ENCODE measurements at regions not wholly inside any gene's neighbourhood (a gene's known extent, or its start where the extent isn't known, plus 50 kb on each side); places are given as distances from the start of the nearest gene placed in this dataset.

GRCh38 chr11:15609445-15609844, 494.7 kb downstream of the INSC start:
- Mint-ChIP-seq H3K27me3 (ENCODE audit: unreplicated experiment) (peaks cover 23% of the 10 kb centered on the region), H3K4me3 (ENCODE audit: unreplicated experiment) (no peak overlapping the region), H3K4me1 (ENCODE audit: unreplicated experiment) (no peaks in the 10 kb centered on the region), H3K27ac (ENCODE audit: unreplicated experiment) (no peak overlapping the region), H3K36me3 (ENCODE audit: unreplicated experiment) (no peaks in the 10 kb centered on the region), H3K9me3 (ENCODE audit: unreplicated experiment) (no peaks in the 10 kb centered on the region)
- TF ChIP-seq, protein P1, sequence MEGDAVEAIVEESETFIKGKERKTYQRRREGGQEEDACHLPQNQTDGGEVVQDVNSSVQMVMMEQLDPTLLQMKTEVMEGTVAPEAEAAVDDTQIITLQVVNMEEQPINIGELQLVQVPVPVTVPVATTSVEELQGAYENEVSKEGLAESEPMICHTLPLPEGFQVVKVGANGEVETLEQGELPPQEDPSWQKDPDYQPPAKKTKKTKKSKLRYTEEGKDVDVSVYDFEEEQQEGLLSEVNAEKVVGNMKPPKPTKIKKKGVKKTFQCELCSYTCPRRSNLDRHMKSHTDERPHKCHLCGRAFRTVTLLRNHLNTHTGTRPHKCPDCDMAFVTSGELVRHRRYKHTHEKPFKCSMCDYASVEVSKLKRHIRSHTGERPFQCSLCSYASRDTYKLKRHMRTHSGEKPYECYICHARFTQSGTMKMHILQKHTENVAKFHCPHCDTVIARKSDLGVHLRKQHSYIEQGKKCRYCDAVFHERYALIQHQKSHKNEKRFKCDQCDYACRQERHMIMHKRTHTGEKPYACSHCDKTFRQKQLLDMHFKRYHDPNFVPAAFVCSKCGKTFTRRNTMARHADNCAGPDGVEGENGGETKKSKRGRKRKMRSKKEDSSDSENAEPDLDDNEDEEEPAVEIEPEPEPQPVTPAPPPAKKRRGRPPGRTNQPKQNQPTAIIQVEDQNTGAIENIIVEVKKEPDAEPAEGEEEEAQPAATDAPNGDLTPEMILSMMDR (IDR thresholded peaks at IDR 0.05) = no peak
- DNase-seq (ENCODE audit: extremely low spot score, unreplicated experiment) = no peak

GRCh38 chr11:15610881-15611280, 496.2 kb downstream of the INSC start:
- H3K36me3 Mint-ChIP-seq (ENCODE audit: unreplicated experiment) = no peaks in the 10 kb centered on the region
- H3K9me3 Mint-ChIP-seq (ENCODE audit: unreplicated experiment) = no peaks in the 10 kb centered on the region
- no peak for DNase-seq (ENCODE audit: extremely low spot score, unreplicated experiment)
- H3K4me1 Mint-ChIP-seq (ENCODE audit: unreplicated experiment) = no peaks in the 10 kb centered on the region
- H3K27ac Mint-ChIP-seq (ENCODE audit: unreplicated experiment) = no peak overlapping the region
- TF ChIP-seq, protein P1 (IDR thresholded peaks at IDR 0.05) = no peak
- H3K27me3 Mint-ChIP-seq (ENCODE audit: unreplicated experiment) = peaks cover 23% of the 10 kb centered on the region
- H3K4me3 Mint-ChIP-seq (ENCODE audit: unreplicated experiment) = no peak overlapping the region

DNA sequence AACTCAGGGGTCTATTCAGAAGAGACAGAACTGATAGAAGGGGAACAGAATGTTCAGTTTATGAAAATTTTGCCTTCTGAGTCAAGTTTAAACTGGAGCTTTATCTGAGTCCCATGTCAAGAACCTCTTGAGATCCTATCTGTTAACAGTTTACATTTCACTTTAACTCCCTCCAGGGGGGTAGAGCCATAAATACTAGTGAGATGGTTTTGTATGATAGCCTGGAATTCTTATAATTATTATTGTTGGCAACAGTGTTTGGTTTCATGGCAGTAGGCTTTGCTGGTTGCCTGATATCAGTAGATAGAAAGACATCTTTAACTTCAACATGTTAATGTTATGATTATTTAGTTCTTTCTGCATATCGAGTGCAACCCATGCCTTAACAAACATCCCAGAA, 498.5 kb downstream of the INSC start:
- Mint-ChIP-seq H3K4me3 (ENCODE audit: unreplicated experiment) (no peak overlapping the region), H3K36me3 (ENCODE audit: unreplicated experiment) (no peaks in the 10 kb centered on the region), H3K27ac (ENCODE audit: unreplicated experiment) (no peak overlapping the region), H3K27me3 (ENCODE audit: unreplicated experiment) (peaks cover 24% of the 10 kb centered on the region), H3K4me1 (ENCODE audit: unreplicated experiment) (no peaks in the 10 kb centered on the region), H3K9me3 (ENCODE audit: unreplicated experiment) (no peaks in the 10 kb centered on the region)
- TF ChIP-seq, protein P1 (IDR thresholded peaks at IDR 0.05) = no peak
- no peak for DNase-seq (ENCODE audit: extremely low spot score, unreplicated experiment)

DNA sequence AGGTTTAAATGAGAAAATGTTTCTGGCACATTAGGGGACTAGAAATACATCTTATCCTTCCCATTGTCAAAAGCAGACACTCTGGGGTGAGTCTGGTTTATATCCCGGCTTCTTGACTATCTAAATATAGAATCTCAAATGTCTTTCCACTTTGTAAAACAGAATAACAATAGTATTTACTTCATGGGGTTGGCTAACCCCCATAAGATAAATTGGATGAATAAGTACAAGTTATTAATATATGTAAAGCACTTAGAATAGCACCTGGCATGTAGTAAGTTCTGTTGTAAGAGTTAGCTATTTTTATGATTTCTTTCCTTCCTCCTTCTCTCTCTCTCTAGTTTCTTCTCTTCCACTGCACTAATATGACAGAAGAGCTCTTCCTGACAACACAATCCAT, 499.1 kb downstream of the INSC start:
- Mint-ChIP-seq H3K27me3 (ENCODE audit: unreplicated experiment) (peaks cover 29% of the 10 kb centered on the region), H3K4me3 (ENCODE audit: unreplicated experiment) (no peak overlapping the region), H3K27ac (ENCODE audit: unreplicated experiment) (no peak overlapping the region), H3K36me3 (ENCODE audit: unreplicated experiment) (no peaks in the 10 kb centered on the region), H3K9me3 (ENCODE audit: unreplicated experiment) (no peaks in the 10 kb centered on the region), H3K4me1 (ENCODE audit: unreplicated experiment) (no peaks in the 10 kb centered on the region)
- DNase-seq (ENCODE audit: extremely low spot score, unreplicated experiment) = no peak
- TF ChIP-seq, protein P1 (IDR thresholded peaks at IDR 0.05) = no peak

DNA sequence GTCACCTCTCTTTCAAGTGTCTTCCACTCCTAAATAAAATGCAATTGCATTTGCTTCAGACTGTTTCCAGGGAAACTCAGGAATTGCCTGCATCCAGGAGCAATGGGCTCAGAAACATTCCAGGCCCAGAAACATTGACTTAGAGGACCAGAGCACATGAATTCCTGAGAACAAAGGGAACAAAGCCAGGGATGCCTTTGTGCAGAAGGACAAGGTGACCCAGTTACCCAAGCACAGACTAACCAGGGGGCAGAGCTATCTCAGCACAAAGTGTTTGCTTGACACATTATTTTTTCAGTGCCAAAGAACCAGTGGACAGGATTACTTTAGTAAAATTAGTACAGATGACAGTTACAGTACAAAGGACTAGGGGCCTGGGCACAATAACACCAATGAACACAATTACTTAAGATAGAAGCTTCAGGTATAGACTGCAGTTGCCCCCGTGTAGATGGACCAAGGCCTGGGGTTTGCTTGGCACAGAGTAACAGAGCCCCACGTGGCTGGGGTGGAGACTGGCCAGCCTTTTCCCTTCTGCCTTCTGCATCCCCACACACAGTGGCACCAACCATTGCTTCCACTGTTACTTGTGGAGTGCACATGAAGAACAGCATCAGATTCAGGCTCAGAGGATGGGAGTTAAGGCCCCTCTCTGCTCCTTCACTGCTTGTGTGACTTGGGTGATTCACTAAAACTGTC, 500.8 kb downstream of the INSC start:
- Mint-ChIP-seq H3K36me3 (ENCODE audit: unreplicated experiment) (no peaks in the 10 kb centered on the region), H3K27ac (ENCODE audit: unreplicated experiment) (no peak overlapping the region), H3K4me1 (ENCODE audit: unreplicated experiment) (no peaks in the 10 kb centered on the region), H3K9me3 (ENCODE audit: unreplicated experiment) (no peaks in the 10 kb centered on the region), H3K27me3 (ENCODE audit: unreplicated experiment) (peaks cover 22% of the 10 kb centered on the region), H3K4me3 (ENCODE audit: unreplicated experiment) (no peak overlapping the region)
- no peak for DNase-seq (ENCODE audit: extremely low spot score, unreplicated experiment)
- TF ChIP-seq, protein P1 (IDR thresholded peaks at IDR 0.05) = no peak

All from osteocyte (in vitro differentiated cells).